GM19372 (cell line): ENCODE measurements at regions not wholly inside any gene's neighbourhood (a gene's known extent, or its start where the extent isn't known, plus 50 kb on each side); places are given as distances from the start of the nearest gene placed in this dataset.

Source experiments
- ATAC-seq: cut with Tn5 transposase; IDR thresholded peaks from one replicate; pipeline ENCODE4 v1.9.1; 2021; ENCODE audit warnings: mild to moderate bottlenecking, low read depth, moderate library complexity; ENCODE audit not compliant: unreplicated experiment

GRCh38 chr9:17963498-17963897, 384.6 kb downstream of the SH3GL2 start:
- no peak for ATAC-seq

DNA sequence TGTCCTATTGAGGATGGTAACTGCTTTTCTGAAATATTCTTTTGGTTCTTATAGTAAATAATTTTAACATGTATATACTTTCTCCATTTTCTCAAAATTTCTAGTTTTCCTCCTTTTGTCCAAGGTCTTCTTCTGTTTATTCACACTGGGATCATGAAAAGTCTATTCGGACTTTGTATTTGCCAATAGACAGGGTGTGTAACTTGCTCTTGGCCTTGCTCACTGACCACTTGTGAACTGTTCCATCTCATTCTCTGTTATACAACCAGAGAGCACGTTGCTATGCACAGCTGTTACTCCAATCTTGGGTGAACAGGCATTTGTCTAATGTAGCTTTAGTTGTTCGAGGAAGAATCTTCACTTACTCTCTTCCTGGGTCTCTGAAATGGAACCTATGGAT, 388.9 kb downstream of the SH3GL2 start:
- ATAC-seq, result no peak

GRCh38 chr9:17969232-17969631, 390.4 kb downstream of the SH3GL2 start:
- ATAC-seq, result no peak

GRCh38 chr9:17970277-17970676, 391.4 kb downstream of the SH3GL2 start:
- no peak for ATAC-seq

DNA sequence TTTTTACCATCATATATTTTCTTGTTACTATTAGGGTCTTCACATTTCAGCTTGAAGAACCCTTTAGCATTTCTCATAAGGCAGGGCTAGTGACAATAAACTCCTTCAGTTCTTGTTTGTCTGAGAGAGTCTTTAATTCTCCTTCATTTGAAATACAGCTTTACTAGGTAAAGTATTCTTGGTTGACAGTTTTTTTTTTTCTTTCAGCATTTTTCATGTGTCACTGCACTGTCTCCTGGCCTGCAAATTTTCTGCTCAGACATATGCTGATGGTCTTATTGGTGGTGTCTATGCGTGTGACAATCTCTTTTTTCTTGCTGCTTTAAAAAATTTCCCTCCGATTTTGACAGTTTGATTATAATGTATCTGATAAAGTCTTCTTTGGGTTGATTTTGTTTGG, 399.9 kb downstream of the SH3GL2 start:
- no peak for ATAC-seq

GRCh38 chr9:17986595-17986994, 407.7 kb downstream of the SH3GL2 start:
- ATAC-seq, result no peak

DNA sequence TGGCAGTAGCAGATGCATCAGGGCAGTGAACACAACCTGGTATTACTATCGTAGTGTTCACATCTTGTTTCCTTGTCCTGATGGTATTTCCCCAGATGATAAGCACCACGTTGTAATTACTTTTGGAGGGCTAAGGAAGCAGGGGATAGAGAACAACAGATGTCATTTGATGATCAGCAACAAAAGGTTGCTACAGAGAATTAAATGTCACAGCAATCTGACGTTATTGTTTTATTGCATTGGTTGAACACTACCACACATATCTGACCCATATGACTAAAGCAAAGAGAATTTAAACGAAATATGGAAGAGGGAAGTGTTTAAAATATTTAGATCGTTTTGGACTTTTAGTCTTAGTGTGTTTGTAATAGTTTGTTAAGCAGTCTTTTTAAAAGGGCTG, 408.3 kb downstream of the SH3GL2 start:
- ATAC-seq, result no peak

DNA sequence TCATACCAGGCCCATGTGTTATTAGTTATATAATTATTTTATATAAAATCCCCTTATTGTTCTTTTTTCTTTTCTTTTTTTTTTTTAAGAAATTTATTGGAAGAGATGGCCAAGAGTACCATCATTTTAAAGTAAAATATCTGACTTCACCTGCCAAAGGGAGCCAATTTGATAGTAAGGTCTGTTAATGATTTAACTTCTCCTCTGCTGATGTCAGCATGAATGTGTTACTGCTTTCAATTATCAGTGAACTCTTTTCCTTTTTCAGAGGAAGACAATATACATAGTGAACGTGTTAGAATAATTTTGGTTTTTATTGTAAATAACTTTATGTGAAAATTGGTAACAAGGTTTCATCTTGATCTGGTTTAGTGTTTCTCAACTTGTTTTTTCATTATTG, 409.6 kb downstream of the SH3GL2 start:
- ATAC-seq, result no peak

DNA sequence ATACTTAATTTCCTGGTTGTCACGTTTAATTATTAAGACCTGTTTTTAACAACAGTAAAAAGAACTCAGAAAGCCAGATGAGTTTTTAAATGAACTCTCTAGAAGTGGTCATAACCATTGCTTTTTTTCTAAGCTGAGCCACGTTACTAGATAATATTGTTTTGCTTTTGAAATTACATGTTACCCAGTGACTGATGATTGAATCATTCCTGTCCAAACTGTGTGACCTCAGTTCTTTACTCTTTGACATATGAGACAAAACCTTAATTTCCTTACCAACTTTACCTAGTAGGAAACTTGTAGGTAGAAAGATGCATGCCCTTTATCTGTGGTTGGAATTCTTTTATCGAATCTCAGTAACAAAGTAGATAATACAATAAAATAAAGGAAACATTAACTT, 411.7 kb downstream of the SH3GL2 start:
- ATAC-seq, result no peak

- ATAC-seq, result no peak
These were observed 414.2 kb downstream of the SH3GL2 start for GRCh38 chr9:17993024-17993423.

DNA sequence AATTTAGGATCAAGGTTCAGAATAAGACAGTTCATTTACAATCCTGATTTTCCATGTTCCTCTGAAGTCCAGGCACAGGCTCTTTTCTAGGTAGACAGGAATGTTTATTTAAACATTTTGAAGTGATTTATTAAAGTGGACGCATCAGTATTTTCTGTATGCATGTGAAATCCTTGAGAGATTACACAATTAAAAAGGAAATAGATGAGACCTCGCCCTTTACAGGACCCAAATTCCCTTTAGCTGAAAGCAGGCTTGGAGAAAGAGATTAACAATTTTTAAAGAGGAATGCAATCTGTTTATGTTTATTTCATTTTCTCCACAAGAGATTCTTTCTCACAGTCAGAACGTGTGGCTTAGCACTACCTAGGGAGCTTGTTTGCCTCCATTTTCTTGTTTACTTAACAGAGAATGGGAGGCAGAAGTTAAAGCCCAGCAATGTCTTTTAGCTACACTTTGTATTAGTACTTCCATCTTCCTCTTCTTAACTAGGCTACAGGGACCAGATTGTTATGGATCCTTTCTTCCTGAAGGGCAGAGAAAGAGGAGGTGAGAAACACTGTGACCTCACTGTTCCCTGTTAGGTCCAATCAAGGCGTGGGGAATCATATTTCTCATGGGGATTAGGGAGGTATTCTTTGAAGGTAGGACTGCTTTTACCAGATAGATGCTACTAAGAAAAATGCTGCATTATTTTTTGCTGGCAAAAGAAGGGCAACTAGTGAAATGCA, 416.0 kb downstream of the SH3GL2 start:
- no peak for ATAC-seq

DNA sequence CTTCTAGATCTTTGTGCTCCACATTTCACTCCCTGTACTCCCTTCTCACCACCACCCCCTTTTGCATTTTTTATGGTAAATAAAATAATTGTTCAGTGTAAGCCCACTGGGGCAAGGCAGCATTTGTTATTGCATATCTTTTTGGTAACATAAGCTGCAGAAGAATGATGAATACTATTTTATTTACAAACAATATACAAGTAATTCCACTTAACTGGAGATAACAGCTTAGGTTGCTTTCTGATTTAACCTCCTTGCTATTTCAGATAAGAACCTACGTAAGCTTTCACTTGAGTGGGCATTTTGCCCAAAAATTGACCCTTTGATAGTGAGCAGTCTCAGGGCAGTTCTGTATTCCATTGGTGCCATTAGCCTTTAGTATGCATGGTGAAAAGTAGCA, 417.9 kb downstream of the SH3GL2 start:
- no peak for ATAC-seq

DNA sequence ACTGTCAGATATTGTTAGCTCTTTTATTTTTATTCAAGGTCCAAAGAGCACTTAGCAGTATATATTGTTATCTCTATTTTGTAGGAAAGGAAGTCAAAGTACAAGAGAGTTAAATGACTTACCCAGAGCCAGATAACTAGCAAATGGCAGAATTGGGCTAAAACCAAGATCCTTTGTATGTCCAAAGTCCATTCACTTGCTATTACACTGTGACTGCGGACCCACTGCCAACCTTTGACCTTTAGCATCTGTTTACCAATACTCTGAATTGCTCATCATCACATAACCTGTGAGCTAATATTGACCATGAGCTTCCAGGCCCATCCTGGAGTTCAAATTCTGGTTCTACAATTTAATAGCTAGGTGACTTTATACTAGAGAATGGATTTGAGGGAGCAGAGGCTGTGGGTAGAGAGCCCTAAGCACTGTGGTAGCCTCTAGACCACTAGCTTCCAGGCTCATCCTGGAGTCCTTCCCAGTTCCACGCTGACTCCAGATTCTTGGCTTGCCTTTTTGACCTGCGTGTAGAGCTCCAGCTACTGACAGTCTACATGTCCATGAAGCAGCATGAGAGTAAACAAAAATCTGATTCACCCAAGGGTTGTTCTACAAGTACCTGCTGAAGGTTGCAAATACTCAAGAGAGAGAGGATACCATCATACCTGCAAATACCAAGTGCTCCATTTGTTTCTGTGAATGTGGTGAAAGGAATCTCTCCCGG, 424.0 kb downstream of the SH3GL2 start:
- no peak for ATAC-seq

DNA sequence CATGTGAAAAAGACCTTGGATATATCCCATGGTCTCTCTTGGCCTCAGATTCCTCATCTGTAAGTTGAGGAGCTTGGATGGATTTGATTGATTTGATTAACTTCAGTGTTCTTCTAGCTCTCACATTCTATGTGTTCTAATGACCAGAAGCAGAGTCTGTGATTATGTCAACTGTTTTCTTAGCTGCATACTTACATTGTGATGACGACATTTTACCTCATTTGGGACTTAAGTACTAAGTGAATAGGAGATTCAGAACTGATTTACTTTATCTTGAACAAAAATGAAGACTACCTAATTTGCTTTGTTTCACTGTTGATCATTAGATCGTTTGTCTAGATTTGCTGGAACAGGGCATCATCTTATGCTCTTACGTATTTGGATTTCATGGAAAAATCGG, 427.7 kb downstream of the SH3GL2 start:
- ATAC-seq, result no peak

DNA sequence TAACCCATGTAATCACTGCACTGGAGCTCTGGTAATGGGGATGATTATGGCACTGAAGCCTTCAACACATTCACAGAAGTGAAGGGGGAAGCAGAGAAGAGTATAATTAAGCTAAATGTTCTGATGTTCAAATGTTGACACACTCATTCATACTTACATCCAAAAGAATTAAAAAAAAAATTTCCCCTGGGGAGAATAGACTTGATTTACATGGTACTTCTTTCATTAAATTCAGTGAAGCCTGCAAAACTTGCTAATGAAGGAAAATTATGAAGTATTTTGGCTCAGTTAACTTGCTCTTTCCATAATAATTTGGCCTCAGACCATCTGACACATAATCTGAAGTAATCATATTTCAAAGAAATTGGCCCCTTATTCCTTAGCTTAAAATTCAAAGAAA, 428.8 kb downstream of the SH3GL2 start:
- ATAC-seq, result no peak

- no peak for ATAC-seq
These were observed 431.0 kb downstream of the SH3GL2 start for GRCh38 chr9:18009902-18010301.

- no peak for ATAC-seq
These were observed 431.6 kb downstream of the SH3GL2 start for GRCh38 chr9:18010492-18010891.

DNA sequence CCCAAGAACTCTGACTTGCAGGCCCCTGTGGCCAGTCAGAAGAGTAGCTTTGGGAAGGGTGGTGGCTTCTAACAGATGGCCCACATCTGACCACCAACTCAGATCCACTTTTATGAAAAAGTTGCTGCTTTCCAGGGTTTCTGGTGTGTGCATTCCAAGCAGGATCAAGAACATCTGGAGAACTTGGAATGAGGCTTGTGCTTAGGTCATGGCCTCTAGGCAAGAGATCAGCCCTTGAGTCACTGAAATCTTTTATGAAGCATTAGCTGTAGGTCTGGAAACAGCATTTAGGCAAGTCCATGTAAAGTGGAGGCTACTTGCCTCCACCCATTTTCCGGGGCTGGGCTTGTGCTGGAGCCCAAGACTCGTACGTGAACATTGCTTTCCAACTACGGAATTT, 433.3 kb downstream of the SH3GL2 start:
- ATAC-seq, result no peak

DNA sequence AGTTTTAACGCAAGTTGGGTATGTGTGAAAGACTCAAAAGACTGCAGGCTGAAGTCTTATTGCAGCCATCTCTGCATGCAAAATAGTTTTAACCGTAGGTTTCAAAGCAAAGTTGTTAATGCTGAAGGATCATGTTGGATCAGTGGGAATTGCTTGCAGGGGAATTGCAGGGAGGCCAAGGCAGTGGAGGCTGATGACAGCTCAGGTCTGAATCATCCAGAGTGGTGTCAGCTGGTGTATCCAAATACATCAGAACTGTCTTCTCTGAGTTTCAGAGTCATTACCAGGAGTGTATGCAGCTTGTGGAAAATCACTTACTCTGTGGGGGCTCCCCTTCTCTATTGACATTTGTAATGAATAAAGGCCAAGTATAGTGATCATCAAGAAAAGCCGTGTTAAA, 435.7 kb downstream of the SH3GL2 start:
- no peak for ATAC-seq

- no peak for ATAC-seq
These were observed 436.2 kb downstream of the SH3GL2 start for GRCh38 chr9:18015116-18015515.

DNA sequence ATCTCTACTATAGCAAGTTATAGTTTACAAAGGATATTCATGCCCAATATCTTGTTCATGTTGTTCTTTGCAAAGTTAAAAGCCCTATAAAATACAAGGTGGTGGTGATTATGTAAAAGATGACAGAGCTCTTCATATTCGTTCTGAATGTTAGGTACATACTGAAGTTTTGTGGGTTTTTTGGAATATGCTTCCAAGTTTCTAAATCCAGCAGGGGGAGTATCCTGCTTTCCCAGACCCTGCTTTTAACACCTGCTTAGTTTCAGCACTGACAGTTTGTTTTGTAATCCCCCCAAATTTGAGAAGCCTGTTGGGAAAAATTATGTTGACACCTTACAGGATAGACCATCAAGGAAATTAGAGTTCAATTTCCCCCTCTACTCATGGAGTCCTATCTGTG, 438.3 kb downstream of the SH3GL2 start:
- no peak for ATAC-seq

GRCh38 chr9:18018221-18018620, 439.4 kb downstream of the SH3GL2 start:
- ATAC-seq, result no peak
